ENCODE measurements at regions not wholly inside any gene's neighbourhood (a gene's known extent, or its start where the extent isn't known, plus 50 kb on each side); places are given as distances from the start of the nearest gene placed in this dataset.
A peak's percentile ranks its signal among the peaks of the same experiment; 100 is the strongest.

GRCh38 chr6:45807311-45808041 is 208.2 kb downstream of the CLIC5 start:
- no peak for DNase-seq (ENCODE audit: low read depth in 1 of 2, low spot score in 2 of 2)
- Histone ChIP-seq H3K4me1 (replicated peaks) (no peaks in the 10 kb centered on the region), H3K27ac (no peak overlapping the region), H3K27me3 (replicated peaks) (no peaks in the 10 kb centered on the region), H3K36me3 (no peaks in the 10 kb centered on the region), H3K9me3 (replicated peaks) (no peaks in the 10 kb centered on the region), H3K4me3 (no peak overlapping the region)

- DNase-seq (ENCODE audit: low read depth in 1 of 2, low spot score in 2 of 2) = no peak
- Histone ChIP-seq H3K27me3 (replicated peaks) (no peaks in the 10 kb centered on the region), H3K4me3 (no peak overlapping the region), H3K9me3 (replicated peaks) (no peaks in the 10 kb centered on the region), H3K4me1 (replicated peaks) (no peaks in the 10 kb centered on the region), H3K27ac (no peak overlapping the region), H3K36me3 (no peaks in the 10 kb centered on the region)
These were observed 209.5 kb downstream of the CLIC5 start for GRCh38 chr6:45806172-45806571.

- no peak overlapping the region for H3K4me3 ChIP-seq
- DNase-seq (ENCODE audit: low read depth in 1 of 2, low spot score in 2 of 2) = no peak
These were observed 212.6 kb downstream of the CLIC5 start for GRCh38 chr6:45803071-45803470.

GRCh38 chr6:45801471-45802289 is 214.0 kb downstream of the CLIC5 start:
- Histone ChIP-seq H3K4me3 (no peak overlapping the region), H3K36me3 (no peaks in the 10 kb centered on the region), H3K27ac (no peak overlapping the region), H3K4me1 (replicated peaks) (no peaks in the 10 kb centered on the region), H3K27me3 (replicated peaks) (no peaks in the 10 kb centered on the region), H3K9me3 (replicated peaks) (no peaks in the 10 kb centered on the region)
- DNase-seq (ENCODE audit: low read depth in 1 of 2, low spot score in 2 of 2) = no peak

More at GRCh38 chr6:45803071-45803470, 212.6 kb downstream of the CLIC5 start:
- Histone ChIP-seq H3K27me3 (replicated peaks) (no peaks in the 10 kb centered on the region), H3K36me3 (no peaks in the 10 kb centered on the region), H3K4me1 (replicated peaks) (no peaks in the 10 kb centered on the region), H3K27ac (no peak overlapping the region), H3K9me3 (replicated peaks) (no peaks in the 10 kb centered on the region)

GRCh38 chr6:45800911-45801310 is 214.7 kb downstream of the CLIC5 start:
- no peaks in the 10 kb centered on the region for H3K36me3 ChIP-seq
- no peaks in the 10 kb centered on the region for H3K9me3 ChIP-seq (replicated peaks)
- no peaks in the 10 kb centered on the region for H3K27me3 ChIP-seq (replicated peaks)
- DNase-seq (ENCODE audit: low read depth in 1 of 2, low spot score in 2 of 2) = no peak
- no peak overlapping the region for H3K4me3 ChIP-seq
- no peak overlapping the region for H3K27ac ChIP-seq
- H3K4me1 ChIP-seq (replicated peaks) = peaks cover 4% of the 10 kb centered on the region

- no peaks in the 10 kb centered on the region for H3K9me3 ChIP-seq (replicated peaks)
- H3K4me3 ChIP-seq = no peak overlapping the region
- no peaks in the 10 kb centered on the region for H3K36me3 ChIP-seq
- 0 out of 2 replicates have a peak overlapping the region, but pooled peaks have one; percentile 1 for H3K27ac ChIP-seq
- H3K4me1 ChIP-seq (replicated peaks) = peaks cover 30% of the 10 kb centered on the region
- peak in 1 of 2 experiments; percentile 63 for DNase-seq (ENCODE audit: low read depth in 1 of 2, low spot score in 2 of 2)
- no peaks in the 10 kb centered on the region for H3K27me3 ChIP-seq (replicated peaks)
These were observed 220.0 kb downstream of the CLIC5 start for GRCh38 chr6:45795678-45796077.

- no peak overlapping the region for H3K27ac ChIP-seq
- no peak overlapping the region for H3K4me3 ChIP-seq
- H3K27me3 ChIP-seq (replicated peaks) = no peaks in the 10 kb centered on the region
- peaks cover 34% of the 10 kb centered on the region for H3K4me1 ChIP-seq (replicated peaks)
- no peaks in the 10 kb centered on the region; the same call in 1 of the 2 replicates for H3K9me3 ChIP-seq (replicated peaks)
- DNase-seq (ENCODE audit: low read depth in 1 of 2, low spot score in 2 of 2) = no peak
- H3K36me3 ChIP-seq = no peaks in the 10 kb centered on the region
These were observed 221.2 kb downstream of the CLIC5 start for GRCh38 chr6:45794465-45794864.

GRCh38 chr6:45791211-45792168 is 224.2 kb downstream of the CLIC5 start:
- Histone ChIP-seq H3K4me1 (replicated peaks) (peaks cover 38% of the 10 kb centered on the region), H3K9me3 (replicated peaks) (no peaks in the 10 kb centered on the region; the same call in 1 of the 2 replicates), H3K36me3 (no peaks in the 10 kb centered on the region), H3K27me3 (replicated peaks) (no peaks in the 10 kb centered on the region), H3K27ac (peak overlapping the region; percentile 97), H3K4me3 (no peak overlapping the region)
- DNase-seq (ENCODE audit: low read depth in 1 of 2, low spot score in 2 of 2) = peak; percentile 49 to 66

GRCh38 chr6:45789238-45789637 is 226.4 kb downstream of the CLIC5 start:
- Histone ChIP-seq H3K27me3 (replicated peaks) (no peaks in the 10 kb centered on the region), H3K4me1 (replicated peaks) (peaks cover 21% of the 10 kb centered on the region), H3K36me3 (no peaks in the 10 kb centered on the region), H3K27ac (no peak overlapping the region), H3K4me3 (no peak overlapping the region), H3K9me3 (replicated peaks) (no peaks in the 10 kb centered on the region; the same call in 1 of the 2 replicates)
- DNase-seq (ENCODE audit: low read depth in 1 of 2, low spot score in 2 of 2) = no peak

GRCh38 chr6:45787384-45787783 is 228.3 kb downstream of the CLIC5 start:
- no peak for DNase-seq (ENCODE audit: low read depth in 1 of 2, low spot score in 2 of 2)
- Histone ChIP-seq H3K27ac (no peak overlapping the region), H3K4me1 (replicated peaks) (peaks cover 21% of the 10 kb centered on the region), H3K27me3 (replicated peaks) (no peaks in the 10 kb centered on the region), H3K4me3 (no peak overlapping the region), H3K36me3 (no peaks in the 10 kb centered on the region), H3K9me3 (replicated peaks) (no peaks in the 10 kb centered on the region; the same call in 1 of the 2 replicates)

GRCh38 chr6:45786355-45786781 is 229.3 kb downstream of the CLIC5 start:
- no peak for DNase-seq (ENCODE audit: low read depth in 1 of 2, low spot score in 2 of 2)
- no peaks in the 10 kb centered on the region for H3K36me3 ChIP-seq
- H3K9me3 ChIP-seq (replicated peaks) = no peaks in the 10 kb centered on the region; the same call in 1 of the 2 replicates
- peaks cover 14% of the 10 kb centered on the region for H3K4me1 ChIP-seq (replicated peaks)
- no peaks in the 10 kb centered on the region for H3K27me3 ChIP-seq (replicated peaks)
- H3K27ac ChIP-seq = no peak overlapping the region
- H3K4me3 ChIP-seq = no peak overlapping the region

GRCh38 chr6:45784250-45784649 is 231.4 kb downstream of the CLIC5 start:
- Histone ChIP-seq H3K36me3 (no peaks in the 10 kb centered on the region), H3K27ac (no peak overlapping the region), H3K4me1 (replicated peaks) (peaks cover 4% of the 10 kb centered on the region), H3K9me3 (replicated peaks) (no peaks in the 10 kb centered on the region), H3K27me3 (replicated peaks) (no peaks in the 10 kb centered on the region), H3K4me3 (no peak overlapping the region)
- no peak for DNase-seq (ENCODE audit: low read depth in 1 of 2, low spot score in 2 of 2)

- H3K4me3 ChIP-seq = no peak overlapping the region
- no peak overlapping the region for H3K27ac ChIP-seq
- H3K27me3 ChIP-seq (replicated peaks) = no peaks in the 10 kb centered on the region
- no peak for DNase-seq (ENCODE audit: low read depth in 1 of 2, low spot score in 2 of 2)
- peaks cover 1% of the 10 kb centered on the region for H3K4me1 ChIP-seq (replicated peaks)
- H3K9me3 ChIP-seq (replicated peaks) = no peaks in the 10 kb centered on the region
- H3K36me3 ChIP-seq = no peaks in the 10 kb centered on the region
These were observed 231.9 kb downstream of the CLIC5 start for GRCh38 chr6:45783716-45784115.

All from SJSA1 (cell line).